DND-41 (cell line): ENCODE measurements at regions not wholly inside any gene's neighbourhood (a gene's known extent, or its start where the extent isn't known, plus 50 kb on each side); places are given as distances from the start of the nearest gene placed in this dataset.

Source experiments
- EZH2 ChIP-seq: IDR thresholded peaks from 3 replicates; pipeline ENCODE4 v1.6.1; 2012; ENCODE audit warnings: borderline replicate concordance, low read depth, mild to moderate bottlenecking, moderate library complexity, low read length, inconsistent platforms; ENCODE audit not compliant: severe bottlenecking
- TF ChIP-seq, protein P1 (sequence below): IDR thresholded peaks from 2 replicates; pipeline ENCODE4 v1.5.1; 2012; ENCODE audit warnings: borderline replicate concordance, low read length, moderate library complexity, mild to moderate bottlenecking; ENCODE audit not compliant: poor library complexity, severe bottlenecking; ENCODE audit errors: extremely low read depth

GRCh38 chr16:52613508-52613907 is 66.6 kb upstream of the TOX3 start:
- TF ChIP-seq, protein P1, sequence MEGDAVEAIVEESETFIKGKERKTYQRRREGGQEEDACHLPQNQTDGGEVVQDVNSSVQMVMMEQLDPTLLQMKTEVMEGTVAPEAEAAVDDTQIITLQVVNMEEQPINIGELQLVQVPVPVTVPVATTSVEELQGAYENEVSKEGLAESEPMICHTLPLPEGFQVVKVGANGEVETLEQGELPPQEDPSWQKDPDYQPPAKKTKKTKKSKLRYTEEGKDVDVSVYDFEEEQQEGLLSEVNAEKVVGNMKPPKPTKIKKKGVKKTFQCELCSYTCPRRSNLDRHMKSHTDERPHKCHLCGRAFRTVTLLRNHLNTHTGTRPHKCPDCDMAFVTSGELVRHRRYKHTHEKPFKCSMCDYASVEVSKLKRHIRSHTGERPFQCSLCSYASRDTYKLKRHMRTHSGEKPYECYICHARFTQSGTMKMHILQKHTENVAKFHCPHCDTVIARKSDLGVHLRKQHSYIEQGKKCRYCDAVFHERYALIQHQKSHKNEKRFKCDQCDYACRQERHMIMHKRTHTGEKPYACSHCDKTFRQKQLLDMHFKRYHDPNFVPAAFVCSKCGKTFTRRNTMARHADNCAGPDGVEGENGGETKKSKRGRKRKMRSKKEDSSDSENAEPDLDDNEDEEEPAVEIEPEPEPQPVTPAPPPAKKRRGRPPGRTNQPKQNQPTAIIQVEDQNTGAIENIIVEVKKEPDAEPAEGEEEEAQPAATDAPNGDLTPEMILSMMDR = no peak
- no peak for TF ChIP-seq EZH2
